Left renal cortex interstitium (tissue), 4 donors: ENCODE measurements at regions not wholly inside any gene's neighbourhood (a gene's known extent, or its start where the extent isn't known, plus 50 kb on each side); places are given as distances from the start of the nearest gene placed in this dataset.

Experiments used
- DNase-seq, 4 donors: peaks; one replicate each; pipeline ENCODE4 v3.0.0-alpha.2; 2013; ENCODE audit warnings: low read depth in 4 of 4, low spot score in 2 of 4, missing footprints in 1 of 4

DNA sequence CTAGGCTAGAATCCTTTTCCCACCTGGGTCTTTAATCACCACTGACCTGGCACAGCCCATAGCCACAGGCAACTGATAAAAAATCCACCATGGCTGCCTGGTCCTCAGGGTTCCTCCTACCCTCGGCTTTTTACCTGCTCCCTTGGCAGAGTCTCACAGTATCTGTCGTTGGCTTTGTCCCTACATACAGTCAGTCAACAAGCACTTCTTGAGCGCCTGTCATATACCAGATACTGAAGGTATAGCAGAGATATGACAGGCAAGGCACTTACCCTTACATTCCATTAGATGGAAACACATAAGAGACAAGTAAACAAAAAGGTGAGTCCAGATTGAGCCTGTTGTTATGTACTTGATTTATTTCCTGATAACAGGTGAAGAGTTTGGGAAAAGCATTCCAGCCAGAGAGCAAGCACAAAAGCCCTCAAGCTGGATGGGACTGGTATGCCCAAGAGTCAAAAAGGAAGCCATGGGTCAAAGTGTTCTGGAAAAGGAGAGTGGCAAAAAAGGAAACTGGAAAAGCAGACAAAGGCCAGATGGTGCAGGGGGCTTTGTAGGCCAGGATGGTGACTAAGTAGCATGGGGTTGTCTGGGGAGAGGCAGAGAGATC, 247.0 kb downstream of the CHD9NB start:
- DNase-seq, result no peak

DNA sequence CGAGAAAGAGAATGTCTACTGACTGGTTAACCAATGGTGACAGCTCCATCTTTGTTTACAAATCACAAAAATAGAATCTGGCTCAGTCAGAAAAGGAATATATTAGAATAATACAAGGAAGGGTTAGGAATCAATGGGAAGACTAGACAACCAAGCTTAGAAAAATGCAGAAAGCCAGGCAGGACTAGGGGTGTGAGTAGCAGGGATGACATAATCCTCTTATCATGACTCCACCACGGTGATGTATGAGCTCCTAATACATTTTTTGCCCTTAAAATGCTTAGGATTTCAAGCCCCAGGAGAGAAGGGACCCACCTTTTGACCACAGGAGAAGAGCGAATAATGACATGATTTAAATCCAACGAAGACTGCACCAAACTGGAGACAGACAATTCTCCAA, 252.3 kb downstream of the CHD9NB start:
- no peak for DNase-seq

DNA sequence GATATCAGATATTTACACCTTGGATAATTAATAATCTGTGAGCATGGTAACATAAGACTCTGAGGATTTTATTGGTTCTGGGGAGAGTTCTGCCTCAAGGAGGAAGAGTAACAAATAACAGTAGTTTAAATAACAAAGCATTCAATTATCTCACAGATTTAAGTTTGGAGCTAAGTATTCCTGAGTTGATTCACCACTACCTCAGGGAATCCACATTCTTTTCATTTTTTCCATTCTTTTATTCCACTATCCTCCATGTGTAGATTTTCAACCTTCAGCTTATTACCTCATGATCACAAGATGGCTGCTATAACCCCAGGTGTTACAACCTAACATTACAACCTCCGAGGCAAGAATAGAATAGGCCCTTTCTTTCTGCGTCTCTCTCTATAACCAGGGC, 252.2 kb upstream of the TOX3 start:
- DNase-seq, result no peak

DNA sequence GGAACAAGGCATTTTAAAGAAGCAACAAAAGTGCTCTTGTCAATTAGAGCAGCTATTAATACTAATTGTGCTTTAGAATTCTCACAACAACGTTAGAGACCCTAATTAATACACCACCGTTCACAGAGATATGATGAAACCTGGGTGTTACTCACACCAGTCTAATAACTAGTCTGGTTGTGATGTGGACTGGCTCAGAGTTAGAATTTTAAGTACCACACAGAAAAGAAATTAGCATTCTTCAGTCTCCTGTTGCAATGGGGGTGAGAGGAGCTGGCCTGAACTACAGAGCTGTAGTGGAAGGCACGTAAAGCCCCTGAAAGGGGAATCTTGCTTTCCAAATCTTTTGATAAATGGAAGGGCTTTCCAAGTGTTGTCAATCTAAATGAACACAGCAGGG, 240.8 kb upstream of the TOX3 start:
- DNase-seq, result no peak

DNA sequence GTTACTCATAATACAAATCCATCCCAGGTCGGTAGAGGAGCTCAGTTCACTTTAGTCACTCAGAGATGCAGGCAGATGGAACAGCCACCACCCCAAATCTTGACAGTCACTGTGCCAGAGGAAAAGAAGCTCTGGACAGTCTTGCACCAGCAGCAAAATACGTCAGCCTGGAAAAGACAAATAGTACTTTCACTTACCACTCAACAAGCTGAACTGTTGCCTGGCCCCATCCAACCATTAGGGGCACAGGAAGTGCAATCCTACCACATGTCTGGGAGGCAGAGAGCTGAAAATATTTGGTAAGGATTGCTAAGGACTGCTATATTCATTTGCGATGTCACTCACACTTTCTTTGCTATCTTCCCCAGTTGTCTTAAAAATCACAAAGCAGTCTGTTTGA, 239.1 kb upstream of the TOX3 start:
- DNase-seq, result no peak

DNA sequence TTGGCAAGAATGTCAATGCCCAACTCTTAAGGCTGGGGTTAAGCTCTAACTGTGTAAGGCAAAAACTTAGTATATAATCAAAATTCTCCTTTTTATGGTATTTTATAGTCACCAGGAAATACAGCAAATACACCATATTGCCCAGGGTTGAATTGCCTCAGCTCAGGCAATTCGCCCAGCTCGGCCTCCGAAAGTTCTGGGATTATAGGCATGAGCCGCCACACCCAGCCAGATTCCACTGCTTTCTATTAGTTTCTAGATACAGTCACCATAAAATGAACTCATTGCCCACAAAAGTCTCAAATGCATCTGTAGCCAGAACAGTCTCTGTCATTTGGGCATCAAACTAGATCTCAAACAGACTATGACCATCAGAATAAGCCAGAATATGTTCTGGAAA, 238.7 kb upstream of the TOX3 start:
- DNase-seq, result no peak

DNA sequence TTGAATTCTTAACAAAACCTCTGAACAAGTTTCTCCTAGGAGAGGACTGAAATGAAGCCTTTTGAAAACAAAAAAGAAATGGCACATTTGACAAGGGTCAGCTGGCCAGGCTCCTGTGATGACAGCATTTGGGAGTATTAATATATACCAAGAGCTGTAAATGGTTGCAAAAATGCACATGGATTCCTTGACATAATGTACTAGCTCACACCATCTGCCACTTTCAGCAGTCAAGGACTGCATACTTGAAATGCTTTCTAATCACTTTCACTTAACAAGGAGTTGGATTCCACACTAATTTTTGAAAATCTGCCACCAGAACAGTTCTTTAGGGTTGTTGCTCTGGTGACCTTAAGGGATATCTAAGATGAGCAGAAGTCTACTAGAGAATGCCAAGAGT, 236.7 kb upstream of the TOX3 start:
- DNase-seq, result no peak

DNA sequence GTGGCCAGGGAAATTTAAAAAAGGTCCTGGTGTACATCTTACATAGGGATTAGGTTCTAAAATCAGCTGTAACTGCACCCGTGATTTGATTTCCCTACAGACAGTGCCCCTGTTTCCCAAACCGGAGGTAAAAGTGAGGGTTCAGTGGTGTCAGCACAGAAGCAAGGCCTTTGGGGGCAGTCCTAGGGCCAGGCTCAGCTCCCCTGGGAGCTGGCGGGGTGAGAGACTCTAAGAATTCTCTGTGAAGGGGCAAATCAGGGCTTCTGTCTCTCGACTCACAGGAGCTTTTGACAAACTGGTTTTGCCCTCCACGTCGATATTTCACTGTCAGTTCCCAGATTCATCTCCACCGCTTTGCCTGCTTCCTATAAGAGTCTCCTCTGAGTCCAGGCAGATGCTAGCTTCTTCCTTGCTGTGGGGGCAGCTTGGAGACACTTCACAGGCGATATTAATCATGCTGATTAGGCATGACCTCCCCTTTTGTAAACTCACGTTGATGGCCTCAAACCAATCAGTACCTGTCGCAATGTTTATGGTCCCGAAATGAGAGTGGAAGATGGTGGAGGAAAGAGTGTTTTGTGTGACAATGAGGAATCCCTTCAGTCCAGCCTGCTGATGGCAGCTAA, 234.2 kb upstream of the TOX3 start:
- peak in 1 of 4 donors; percentile 7 for DNase-seq

DNA sequence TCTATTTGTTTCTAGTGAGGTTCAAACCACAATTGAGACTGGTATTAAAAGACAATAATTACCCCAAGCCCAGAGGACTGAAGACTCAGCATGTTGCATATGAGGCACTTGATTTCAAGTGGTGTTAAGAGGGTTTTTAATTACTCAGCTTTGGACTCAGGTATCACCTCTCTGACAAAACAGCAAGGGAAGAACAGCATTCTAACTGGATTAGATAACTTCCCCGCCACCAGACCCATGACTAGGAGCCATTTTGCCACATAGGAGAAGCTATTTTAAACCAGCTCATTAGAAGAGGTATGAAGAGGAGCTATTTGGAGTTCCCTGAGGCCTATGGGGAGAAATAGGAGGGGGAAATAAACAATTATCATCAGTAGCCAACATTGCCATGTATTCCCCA, 226.1 kb upstream of the TOX3 start:
- no peak for DNase-seq

DNA sequence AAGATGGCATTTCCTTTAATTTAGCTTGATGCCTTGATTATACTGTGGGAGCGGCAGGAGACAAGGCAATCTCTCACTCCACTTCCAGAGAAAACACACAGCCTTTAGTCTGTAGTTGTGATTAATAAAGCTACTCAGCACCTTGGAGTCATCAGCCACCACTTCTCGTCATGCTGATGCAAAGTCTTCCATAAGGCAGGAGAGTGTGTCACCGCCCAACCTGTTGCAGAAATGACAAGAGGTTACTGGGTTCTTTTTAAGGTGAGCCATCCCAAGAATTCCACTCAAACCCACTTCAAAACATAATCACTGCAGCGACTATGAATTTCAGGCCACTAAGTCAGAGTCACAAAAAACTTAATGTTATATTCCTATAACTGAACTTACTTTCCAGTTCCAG, 223.9 kb upstream of the TOX3 start:
- no peak for DNase-seq

DNA sequence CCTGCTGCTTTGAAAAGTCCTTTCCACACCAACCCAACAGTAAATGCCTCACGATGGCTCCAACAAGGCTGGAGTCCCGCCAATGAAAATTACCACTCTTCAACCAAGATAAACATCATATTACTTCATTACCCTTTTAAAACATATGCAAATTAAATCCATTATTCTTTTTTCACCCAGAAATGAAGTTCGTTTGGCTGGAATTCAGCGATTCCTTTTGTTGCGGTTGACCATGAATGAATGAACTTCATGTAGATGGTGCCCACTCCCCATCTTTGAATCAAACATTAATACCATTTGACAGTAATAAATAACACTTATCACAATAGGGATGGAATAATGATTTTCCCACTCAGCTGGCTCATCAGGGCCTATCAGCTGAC, 211.5 kb upstream of the TOX3 start:
- DNase-seq, result no peak

DNA sequence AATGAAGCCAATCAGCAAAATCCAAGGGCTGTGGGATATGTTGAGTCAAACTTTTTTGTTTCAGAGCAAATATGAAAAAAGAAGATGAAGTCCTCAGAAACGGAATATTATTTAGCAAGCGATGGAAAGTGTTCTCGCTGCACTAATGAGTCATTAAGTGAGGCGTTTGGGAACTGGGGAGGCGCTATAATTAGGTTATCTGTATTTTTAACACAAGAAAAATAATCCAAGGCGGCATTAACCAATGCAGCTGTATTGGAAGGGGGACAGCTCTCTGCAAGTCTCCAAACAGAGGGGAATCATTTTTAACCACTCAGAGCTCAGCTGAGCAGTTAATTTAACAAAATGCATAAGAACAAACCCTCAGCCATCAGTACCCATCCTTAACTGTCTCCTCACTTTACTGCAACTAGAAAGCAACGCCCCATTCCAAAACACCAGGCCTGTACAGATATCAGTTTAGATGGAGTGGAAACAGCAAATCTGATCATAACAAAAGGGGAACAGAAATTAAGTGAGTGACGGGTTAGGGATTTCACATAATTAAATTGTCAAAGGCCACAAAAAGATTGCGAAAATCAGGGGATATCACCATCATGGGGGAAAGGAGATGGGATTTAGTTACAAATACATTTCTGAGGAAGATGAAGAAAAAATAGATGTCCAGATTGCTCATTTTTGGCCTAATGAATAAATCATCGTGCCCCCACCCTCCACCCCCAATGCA, 211.0 kb upstream of the TOX3 start:
- DNase-seq, result no peak

DNA sequence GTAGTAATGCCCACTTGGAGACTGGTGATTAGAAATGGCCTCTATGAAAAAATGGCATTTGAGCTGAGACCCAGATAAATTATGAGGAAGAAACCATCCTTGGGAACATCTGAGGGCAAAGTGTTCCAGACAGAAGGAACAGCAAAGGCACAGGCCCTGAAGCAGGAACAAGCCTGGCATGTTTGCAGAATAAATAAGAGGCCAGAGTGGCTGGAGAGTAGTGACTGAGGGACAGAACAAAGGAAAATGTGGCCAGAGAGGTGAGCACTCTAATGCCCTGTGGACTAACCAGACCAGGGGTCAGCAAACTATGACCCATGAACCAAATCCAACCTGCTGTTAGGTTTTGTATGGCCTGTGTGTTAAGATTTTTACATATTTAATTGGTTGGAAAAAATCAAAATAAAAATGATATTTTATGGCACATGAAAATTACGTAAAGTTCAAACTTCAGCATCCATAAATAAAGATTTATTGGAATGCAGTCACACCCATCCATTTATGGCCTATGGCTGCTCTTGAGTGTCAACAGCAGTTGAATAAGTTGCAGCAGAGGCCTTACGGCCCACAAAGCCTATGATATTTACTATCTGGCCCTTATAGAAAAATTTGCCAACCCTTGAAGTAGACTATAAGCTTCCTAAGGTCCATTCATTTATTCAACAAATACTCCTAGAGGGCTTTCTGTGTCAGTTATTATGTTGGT, 210.0 kb upstream of the TOX3 start:
- no peak for DNase-seq

DNA sequence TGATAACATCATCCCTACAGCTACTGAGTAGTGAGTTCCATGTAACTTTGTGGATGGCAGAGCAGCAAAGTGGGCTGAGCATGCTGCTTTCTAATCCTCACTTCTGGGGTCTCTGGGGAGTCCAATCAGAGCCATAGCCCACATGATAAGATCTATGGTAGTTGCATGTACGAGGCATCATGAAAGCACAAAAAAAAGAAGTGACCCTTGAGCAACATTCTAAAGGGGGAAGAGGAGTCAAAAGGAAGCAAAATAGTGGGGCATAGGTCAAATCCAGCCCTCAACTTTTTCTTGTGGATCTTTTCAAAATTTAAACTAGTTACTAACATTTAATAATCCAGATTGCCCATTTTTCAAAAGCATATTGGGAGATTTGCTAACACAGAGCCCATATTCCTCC, 208.5 kb upstream of the TOX3 start:
- DNase-seq, result no peak

DNA sequence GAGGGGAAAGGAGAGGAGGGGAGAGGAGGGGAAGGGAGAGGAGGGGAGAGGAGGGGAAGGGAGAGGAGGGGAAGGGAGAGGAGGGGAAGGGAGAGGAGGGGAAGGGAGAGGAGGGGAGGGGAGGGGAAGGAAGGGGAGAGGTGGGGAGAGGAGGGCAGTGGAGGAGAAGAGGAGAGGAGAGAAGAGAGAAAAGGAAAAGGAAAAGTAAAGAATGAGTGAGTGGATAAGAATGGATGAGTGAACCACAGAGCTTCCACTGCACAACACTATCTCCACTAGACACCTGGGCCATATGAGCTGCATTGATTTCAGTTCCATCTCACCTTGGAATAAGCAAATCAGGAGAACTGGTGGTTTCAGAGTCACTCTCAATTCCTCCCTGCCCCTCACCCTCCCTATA, 204.1 kb upstream of the TOX3 start:
- no peak for DNase-seq

DNA sequence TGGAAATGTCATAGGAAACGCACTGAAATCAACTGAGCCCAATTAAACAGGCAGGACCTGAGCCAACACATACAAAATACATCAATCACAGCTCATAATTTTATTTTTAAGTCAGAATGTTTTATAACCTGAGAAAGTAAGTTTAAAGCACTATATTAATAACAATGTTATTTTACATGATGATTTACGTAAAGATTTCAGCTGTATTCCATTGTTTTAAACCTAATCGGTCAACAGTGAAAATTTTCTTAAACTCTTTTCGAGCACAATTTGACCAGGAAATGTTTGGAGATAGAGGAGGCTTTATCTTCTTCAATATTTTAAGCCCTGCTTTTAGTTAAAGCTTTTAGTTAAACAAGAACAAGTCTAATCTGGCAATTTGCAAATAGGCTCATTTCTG, 201.8 kb upstream of the TOX3 start:
- no peak for DNase-seq

DNA sequence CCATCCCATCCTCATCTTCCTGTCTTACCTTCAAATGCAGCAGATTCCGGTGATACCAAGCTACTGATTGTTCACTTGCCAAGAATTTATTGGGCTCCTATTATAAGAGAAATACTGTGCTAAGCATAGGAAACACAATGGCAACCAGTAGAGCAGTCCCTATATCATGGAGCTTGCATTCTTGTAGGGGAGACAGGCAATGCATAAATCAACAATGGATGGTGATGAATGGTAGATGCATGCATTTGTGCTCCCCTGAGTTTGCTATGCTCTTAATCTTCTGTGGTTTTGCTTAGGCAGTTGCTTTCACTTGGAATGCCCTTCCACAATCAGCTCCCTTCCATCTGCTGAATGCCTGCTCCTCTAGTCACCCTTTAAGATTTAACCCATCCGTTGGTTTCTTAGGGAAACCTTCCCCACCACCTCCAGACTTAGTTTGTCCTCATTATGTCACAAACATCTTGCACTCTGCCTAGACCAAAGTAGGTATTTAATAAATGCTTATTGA, 200.2 kb upstream of the TOX3 start:
- DNase-seq, result no peak

DNA sequence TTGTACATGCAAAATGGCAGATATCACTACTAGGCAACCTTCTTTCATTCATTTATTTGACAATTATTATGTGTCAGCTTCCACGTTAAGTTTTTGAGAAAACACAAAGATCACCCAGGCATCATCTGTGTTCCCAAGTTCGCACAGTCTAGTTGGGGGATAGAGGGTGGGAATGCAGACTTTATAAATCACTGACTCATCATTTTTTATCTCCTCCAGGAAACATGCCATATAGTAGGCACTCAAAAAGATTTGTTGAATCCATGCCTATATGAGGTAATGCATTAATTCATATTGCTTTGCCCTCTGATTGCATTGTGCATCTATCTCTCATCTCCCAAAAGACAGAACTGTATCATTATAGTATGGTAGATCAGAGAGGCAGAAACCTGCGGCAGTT, 196.8 kb upstream of the TOX3 start:
- no peak for DNase-seq

DNA sequence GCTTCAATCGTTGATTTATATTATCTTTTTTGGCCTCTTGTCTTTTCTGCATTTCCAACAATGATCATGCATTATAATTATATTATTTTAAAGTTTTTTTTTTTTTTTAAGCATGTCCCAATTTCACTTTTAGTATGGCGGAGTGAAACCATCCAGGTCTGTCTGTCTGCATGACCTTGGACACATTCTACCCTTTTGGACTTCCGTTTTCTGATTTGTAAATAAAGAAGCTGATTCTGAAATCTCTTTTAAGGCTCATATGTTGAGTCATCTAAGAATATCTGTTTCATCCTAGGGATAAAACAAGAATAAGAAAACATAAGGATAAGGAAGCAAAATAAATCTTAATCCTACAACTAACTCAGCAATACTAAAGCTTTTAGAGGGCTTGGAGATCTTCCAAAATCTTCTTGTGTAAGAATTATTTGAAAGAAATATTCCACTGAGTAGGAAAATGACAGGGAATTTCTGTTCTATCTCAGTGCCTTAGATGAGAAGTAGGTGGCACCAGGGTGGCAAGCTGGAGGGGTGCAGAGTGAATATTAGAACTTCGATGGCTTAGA, 195.7 kb upstream of the TOX3 start:
- no peak for DNase-seq

DNA sequence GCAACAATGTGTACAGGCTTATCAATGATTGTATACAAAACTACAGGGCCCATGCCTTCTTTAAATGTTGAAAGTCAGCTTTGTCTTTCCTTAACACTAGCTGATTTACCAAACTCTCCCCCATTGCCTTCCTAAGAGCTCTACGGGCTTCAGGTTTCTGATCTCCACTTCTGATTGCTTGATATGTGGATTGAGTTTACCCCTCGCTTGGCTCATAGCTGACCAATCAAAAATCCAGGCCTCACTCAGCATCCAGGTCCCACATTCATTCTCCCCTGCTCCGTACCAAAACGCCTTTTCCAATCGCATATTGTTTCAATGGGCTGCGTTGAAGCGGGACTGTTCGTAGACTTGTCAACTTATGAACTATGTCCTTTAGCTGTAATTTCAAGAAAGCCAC, 195.1 kb upstream of the TOX3 start:
- DNase-seq, result no peak

DNA sequence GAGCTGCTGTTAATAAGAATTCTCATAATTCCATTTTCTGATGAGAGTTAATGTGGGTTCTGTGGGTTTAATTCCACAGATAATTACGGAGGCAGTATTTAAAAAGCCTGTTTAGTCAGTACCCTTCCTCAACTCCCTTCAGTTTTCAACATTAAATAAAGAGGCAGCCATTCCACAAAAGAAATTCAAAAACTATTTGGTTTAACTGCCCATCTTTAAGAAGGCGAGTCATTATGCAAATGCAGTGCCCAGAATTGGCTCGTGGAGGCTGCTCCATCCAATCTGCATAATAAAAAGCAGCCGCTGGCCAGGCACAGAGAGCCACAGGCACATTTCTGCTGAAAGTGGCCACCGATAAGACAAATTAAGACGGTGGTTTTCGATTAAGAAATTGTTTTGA, 194.4 kb upstream of the TOX3 start:
- no peak for DNase-seq
